Gastroesophageal sphincter (tissue), 3 donors: ENCODE measurements at regions not wholly inside any gene's neighbourhood (a gene's known extent, or its start where the extent isn't known, plus 50 kb on each side); places are given as distances from the start of the nearest gene placed in this dataset.

Experiments used
- POLR2A ChIP-seq, 2 donors: fragments of 450-650 bp; IDR thresholded peaks; one replicate each; pipeline ENCODE4 v1.6.1; 2017; ENCODE audit warnings: antibody characterized with exemption in 2 of 2, mild to moderate bottlenecking in 2 of 2, moderate library complexity in 1 of 2
- POLR2AphosphoS5 ChIP-seq: sonication (generic); formaldehyde crosslinking; IDR thresholded peaks from one replicate; pipeline ENCODE4 v1.6.1; 2017; ENCODE audit warnings: antibody characterized with exemption
- TF ChIP-seq, protein P1 (sequence below), 4 experiments: fragments of 200-600 bp in 2 of 4; fragments of 450-650 bp in 2 of 4; sonication (generic) in 1 of 4; IDR thresholded peaks; one replicate each; pipeline ENCODE4 v1.5.1; 2017 to 2019; ENCODE audit warnings: antibody characterized with exemption in 4 of 4, mild to moderate bottlenecking in 2 of 4, moderate library complexity in 2 of 4

DNA sequence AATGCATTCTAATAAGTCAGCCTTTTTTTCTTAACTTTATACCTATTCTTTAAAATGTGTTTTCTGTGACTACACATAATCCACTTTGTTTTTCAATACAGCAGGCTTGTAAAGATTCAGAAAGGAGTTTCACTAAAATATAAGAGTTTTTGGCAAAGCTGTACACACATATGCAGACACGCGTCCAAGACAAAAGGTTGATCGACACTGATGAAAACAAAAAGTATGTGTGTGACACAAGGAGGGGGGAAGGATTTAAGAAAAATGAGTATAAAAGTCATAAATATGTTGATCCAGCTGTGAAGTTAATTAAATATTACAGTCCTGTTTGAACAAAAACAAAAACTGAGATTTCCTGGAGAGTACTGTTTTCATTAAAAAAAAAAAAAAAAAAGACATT is 294.5 kb upstream of the RARB start:
- TF ChIP-seq POLR2A (IDR thresholded peaks at IDR 0.05) (no peak), POLR2AphosphoS5 (no peak)
- TF ChIP-seq, protein P1, sequence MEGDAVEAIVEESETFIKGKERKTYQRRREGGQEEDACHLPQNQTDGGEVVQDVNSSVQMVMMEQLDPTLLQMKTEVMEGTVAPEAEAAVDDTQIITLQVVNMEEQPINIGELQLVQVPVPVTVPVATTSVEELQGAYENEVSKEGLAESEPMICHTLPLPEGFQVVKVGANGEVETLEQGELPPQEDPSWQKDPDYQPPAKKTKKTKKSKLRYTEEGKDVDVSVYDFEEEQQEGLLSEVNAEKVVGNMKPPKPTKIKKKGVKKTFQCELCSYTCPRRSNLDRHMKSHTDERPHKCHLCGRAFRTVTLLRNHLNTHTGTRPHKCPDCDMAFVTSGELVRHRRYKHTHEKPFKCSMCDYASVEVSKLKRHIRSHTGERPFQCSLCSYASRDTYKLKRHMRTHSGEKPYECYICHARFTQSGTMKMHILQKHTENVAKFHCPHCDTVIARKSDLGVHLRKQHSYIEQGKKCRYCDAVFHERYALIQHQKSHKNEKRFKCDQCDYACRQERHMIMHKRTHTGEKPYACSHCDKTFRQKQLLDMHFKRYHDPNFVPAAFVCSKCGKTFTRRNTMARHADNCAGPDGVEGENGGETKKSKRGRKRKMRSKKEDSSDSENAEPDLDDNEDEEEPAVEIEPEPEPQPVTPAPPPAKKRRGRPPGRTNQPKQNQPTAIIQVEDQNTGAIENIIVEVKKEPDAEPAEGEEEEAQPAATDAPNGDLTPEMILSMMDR (IDR thresholded peaks at IDR 0.05) = no peak
